HCT116 (cell line): ENCODE measurements at regions not wholly inside any gene's neighbourhood (a gene's known extent, or its start where the extent isn't known, plus 50 kb on each side); places are given as distances from the start of the nearest gene placed in this dataset.

ENCODE experiments used
- CTCF ChIP-seq, 3 experiments: fragments of 200-600 bp in 1 of 3; sonication (generic) in 1 of 3; IDR thresholded peaks in 2 of 3; conservative IDR thresholded peaks in 1 of 3; 2 replicates each; pipeline ENCODE4 v1.5.1; 2012 to 2017; ENCODE audit warnings: low read depth in 2 of 3, low read length in 2 of 3, antibody characterized with exemption in 1 of 3, borderline replicate concordance in 1 of 3, control low read depth in 1 of 3, mild to moderate bottlenecking in 1 of 3, mixed read lengths in 1 of 3, mixed run types in 1 of 3, moderate library complexity in 1 of 3; ENCODE audit not compliant: insufficient read depth in 1 of 3
- EZH2 ChIP-seq: fragments of 200-600 bp; sonication (generic); IDR thresholded peaks from 2 replicates; pipeline ENCODE4 v1.6.1; 2017; ENCODE audit warnings: antibody characterized with exemption, mixed run types
- EZH2phosphoT487 ChIP-seq: fragments of 200-600 bp; IDR thresholded peaks from 2 replicates; pipeline ENCODE4 v1.6.1; 2018; ENCODE audit warnings: antibody characterized with exemption, borderline replicate concordance
- JUND ChIP-seq: IDR thresholded peaks from 2 replicates; pipeline ENCODE4 v1.6.1; 2012
- POLR2A ChIP-seq: IDR thresholded peaks from 2 replicates; pipeline ENCODE4 v1.7.0; 2011; ENCODE audit warnings: borderline replicate concordance; ENCODE audit not compliant: insufficient read depth, insufficient read length; ENCODE audit errors: extremely low read depth
- RAD21 ChIP-seq: IDR thresholded peaks from 2 replicates; pipeline ENCODE4 v1.6.1; 2012; ENCODE audit warnings: low read depth, mild to moderate bottlenecking
- SP1 ChIP-seq: IDR thresholded peaks from 2 replicates; pipeline ENCODE4 v1.6.1; 2012; ENCODE audit warnings: low read depth
- SRF ChIP-seq: IDR thresholded peaks from 2 replicates; pipeline ENCODE4 v1.6.1; 2012; ENCODE audit warnings: low read depth
- TCF7L2 ChIP-seq: IDR thresholded peaks from 2 replicates; pipeline ENCODE4 v1.7.0; 2011; ENCODE audit warnings: borderline replicate concordance, inconsistent platforms; ENCODE audit not compliant: insufficient read depth, insufficient read length; ENCODE audit errors: extremely low read depth
- YY1 ChIP-seq: IDR thresholded peaks from 2 replicates; pipeline ENCODE4 v1.6.1; 2011; ENCODE audit warnings: low read length, low read depth, moderate library complexity, mild to moderate bottlenecking; ENCODE audit not compliant: insufficient replicate concordance; ENCODE audit errors: extremely low read depth
- ZNF274 ChIP-seq: fragments of 200-500 bp; sonication (Bioruptor generic); IDR thresholded peaks from 2 replicates; pipeline ENCODE4 v1.6.1; 2014; ENCODE audit warnings: mild to moderate bottlenecking, low read depth, low read length, inconsistent platforms
- TF ChIP-seq, protein P1 (sequence below): IDR thresholded peaks from 2 replicates; pipeline ENCODE4 v1.6.1; 2012; ENCODE audit warnings: low read depth

GRCh38 chr3:8154617-8155016 is 347.0 kb upstream of the LMCD1 start:
- TF ChIP-seq SP1 (no peak), CTCF (IDR thresholded peaks at IDR 0.05 in 2 of 3, conservative IDR thresholded peaks at IDR 0.05 in 1 of 3; ENCODE audit: borderline replicate concordance in 1 of 3, insufficient read depth in 1 of 3, low read depth in 2 of 3, low read length in 2 of 3) (no peak), TCF7L2 (no peak), RAD21 (no peak), POLR2A (no peak), YY1 (no peak), EZH2 (no peak), ZNF274 (no peak), EZH2phosphoT487 (no peak), SRF (no peak), JUND (no peak)
- TF ChIP-seq, protein P1, sequence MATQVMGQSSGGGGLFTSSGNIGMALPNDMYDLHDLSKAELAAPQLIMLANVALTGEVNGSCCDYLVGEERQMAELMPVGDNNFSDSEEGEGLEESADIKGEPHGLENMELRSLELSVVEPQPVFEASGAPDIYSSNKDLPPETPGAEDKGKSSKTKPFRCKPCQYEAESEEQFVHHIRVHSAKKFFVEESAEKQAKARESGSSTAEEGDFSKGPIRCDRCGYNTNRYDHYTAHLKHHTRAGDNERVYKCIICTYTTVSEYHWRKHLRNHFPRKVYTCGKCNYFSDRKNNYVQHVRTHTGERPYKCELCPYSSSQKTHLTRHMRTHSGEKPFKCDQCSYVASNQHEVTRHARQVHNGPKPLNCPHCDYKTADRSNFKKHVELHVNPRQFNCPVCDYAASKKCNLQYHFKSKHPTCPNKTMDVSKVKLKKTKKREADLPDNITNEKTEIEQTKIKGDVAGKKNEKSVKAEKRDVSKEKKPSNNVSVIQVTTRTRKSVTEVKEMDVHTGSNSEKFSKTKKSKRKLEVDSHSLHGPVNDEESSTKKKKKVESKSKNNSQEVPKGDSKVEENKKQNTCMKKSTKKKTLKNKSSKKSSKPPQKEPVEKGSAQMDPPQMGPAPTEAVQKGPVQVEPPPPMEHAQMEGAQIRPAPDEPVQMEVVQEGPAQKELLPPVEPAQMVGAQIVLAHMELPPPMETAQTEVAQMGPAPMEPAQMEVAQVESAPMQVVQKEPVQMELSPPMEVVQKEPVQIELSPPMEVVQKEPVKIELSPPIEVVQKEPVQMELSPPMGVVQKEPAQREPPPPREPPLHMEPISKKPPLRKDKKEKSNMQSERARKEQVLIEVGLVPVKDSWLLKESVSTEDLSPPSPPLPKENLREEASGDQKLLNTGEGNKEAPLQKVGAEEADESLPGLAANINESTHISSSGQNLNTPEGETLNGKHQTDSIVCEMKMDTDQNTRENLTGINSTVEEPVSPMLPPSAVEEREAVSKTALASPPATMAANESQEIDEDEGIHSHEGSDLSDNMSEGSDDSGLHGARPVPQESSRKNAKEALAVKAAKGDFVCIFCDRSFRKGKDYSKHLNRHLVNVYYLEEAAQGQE, result no peak
